LoVo (cell line): ENCODE measurements at regions not wholly inside any gene's neighbourhood (a gene's known extent, or its start where the extent isn't known, plus 50 kb on each side); places are given as distances from the start of the nearest gene placed in this dataset.
A peak's percentile ranks its signal among the peaks of the same experiment; 100 is the strongest.
"Not testable (repeated sequence)": the region's sequence is repeated elsewhere in the genome, so short reads cannot be mapped to it uniquely, and the experiment has no call there.

ENCODE experiments used
- DNase-seq: peaks from one replicate; pipeline ENCODE4 v3.0.0-alpha.2; 2016; ENCODE audit warnings: low spot score

GRCh38 chr7:121744319-121744718, 128.6 kb upstream of the PTPRZ1 start:
- DNase-seq: peak; percentile 40

DNA sequence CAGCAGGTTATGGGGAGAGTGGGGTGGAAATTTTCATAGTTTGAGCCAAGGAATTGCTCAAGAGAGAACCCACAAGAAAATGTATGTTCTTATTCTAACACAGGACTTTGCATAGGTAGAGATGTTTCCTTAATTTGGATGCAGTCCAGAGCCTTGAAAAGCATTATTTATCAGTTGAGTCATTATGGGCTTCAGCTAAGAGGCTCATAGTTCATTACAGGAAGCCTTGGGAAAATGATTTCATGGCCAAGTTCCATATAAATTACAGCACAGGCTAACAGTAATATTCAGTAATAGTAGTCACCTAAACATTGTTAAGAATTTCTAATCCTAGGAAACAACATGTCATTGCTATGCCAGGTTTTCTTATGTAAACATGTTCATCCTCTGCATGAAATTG, 131.1 kb upstream of the PTPRZ1 start:
- peak; percentile 22 for DNase-seq

GRCh38 chr7:121739465-121739864, 133.5 kb upstream of the PTPRZ1 start:
- no peak for DNase-seq

GRCh38 chr7:121730869-121731268, 142.1 kb upstream of the PTPRZ1 start:
- peak; percentile 40 for DNase-seq

DNA sequence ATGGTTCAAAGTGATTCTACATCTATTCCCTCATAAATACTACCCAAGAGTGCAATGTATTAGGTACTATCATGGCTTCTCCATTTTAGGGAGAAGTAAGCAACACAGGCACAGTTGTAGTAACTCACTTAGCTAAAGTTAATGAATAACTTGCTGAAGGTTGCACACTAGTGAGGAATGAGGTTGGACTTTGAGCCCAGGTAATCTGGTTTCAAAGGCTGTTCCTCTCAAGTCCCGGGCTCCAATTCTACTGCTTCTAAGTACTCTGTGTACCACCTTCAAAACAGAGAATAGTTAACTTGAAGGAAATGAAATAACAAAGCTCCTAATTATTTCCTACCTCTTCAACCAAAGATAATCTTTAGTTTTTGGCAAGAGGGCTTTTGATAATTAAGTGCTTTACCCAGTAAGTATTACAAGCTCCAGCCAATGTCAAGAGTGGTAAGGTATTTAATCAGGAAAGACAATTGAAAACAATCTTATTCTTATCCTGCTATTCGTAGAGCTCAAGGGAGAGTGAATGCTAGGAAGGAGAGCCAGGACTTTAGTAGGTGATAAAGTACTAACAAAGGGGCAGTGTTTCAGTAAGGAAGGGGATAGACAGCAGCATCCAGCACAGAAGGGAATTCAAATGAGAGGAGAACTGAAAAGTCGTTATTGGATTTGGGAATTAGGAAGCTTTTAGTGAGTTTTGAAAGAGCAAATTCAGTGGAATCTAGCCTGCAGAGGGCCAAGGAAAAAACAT, 158.2 kb upstream of the PTPRZ1 start:
- DNase-seq: peak; percentile 95

GRCh38 chr7:121712961-121713360, 160.0 kb upstream of the PTPRZ1 start:
- DNase-seq: peak; percentile 32

DNA sequence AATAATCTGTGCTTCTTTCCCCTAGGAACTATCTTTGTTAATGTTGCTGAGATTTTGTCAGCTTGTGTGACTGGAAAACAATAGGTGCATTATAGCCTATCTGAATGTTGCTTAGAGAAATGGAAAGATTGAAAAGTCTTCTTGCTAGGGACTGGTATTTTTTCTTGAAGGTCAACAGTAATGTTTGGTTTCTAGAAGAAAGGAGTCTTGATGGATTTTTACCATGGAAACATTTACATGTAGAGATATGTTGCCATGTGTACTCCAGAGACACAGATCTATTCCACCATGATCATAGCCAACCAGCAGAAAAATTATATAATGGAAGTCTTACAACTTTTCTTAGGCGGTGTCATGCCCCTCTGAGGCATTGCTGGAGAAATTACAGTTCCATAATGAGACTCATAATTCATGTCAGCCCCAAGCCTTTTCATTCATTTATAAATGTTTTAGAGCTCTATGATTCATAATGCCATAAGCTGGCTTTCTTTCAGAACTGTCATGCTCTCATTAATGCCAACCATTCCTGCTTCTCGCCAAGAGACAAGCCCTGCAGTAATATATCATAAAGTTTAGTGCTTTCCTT, 175.1 kb upstream of the PTPRZ1 start:
- no peak for DNase-seq

DNA sequence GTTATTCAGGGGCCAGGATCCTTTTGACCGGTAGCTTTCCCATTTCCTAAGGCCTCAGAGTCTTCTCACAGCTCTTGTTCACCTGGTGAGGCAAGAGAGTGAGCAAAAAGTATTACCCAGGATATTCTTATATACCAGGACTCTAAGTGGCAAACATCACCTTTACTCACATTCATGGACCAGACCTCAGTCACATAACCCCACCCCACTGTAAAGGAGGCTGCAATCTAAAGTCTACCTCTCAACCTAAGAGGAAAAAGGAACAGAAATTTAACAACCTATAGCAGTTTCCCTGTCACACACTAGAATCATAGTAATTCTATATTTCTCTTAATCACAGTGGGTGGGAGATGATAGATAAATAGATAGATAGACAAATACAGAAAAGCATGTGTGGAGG, 176.0 kb upstream of the PTPRZ1 start:
- no peak for DNase-seq

DNA sequence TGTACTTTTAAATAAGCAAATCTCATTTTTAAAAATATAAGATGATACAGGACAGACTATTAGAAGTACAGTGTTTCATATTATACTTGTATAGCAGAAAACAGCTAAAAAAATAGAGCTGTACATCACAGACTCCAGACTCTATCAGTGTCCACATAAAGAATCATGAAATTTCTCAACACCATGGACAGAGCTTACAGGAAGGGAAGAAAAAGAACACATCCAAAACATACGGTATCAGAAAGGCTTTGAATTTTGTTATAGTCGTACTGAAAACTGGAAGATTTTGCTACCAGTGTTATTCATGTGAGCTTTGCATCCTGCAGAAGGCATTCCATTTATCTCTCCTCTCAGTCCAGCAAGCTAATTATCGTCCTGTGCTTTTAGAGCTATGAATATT, 183.2 kb upstream of the PTPRZ1 start:
- no peak for DNase-seq

DNA sequence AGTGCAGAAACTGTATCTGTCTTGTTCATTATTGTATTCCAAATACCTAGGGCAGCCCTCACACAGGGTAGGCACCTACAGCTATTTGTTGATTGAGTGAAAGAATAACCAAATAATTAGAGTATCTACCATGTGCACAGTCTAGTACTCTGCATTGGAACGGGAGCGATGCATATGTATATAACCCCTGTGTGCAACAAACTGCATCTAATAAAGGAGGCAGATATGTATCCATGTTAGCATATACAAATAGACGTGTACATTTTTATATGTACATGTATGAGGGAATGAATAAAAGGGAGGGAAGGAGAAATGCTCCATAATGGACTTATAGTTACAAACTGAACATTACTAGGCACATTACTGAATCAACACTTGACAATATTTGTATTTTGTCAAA, 191.3 kb upstream of the PTPRZ1 start:
- no peak for DNase-seq

DNA sequence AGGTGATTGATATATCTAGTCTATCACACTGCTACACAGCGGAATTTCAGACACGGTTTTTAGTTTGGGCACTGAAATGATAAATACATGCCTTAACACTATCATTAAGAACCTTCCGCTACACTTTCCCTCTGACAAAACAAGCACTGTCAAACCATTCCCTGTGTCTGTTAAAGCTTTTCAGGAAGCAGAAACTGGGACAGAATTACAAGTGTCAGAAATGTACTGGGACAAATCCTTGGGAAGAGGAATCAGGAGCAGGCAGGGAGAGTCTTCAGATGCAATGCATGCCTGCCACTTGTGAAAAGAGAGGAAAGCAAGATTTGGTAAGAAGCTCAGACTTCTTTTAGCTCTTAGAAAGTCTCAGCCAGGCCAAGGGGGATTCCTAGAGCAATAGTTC, 196.8 kb upstream of the PTPRZ1 start:
- DNase-seq: no peak

DNA sequence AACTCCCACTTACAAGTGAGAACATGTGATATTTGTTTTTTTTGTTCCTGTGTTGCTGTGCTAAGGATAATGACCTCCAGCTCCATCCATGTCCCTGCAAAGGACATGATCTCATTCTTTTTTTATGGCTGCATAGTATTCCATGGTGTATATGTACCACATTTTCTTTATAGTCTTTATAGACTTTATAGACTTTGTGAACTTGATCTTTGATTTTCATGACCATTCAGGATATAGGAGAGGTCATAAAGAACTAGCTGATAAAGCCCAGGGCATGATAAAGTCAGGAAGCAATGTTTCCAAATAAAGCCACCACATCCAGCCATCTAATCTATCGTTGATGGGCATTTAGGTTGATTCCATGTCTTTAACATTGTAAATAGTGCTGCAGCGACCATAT, 198.5 kb upstream of the PTPRZ1 start:
- DNase-seq: not testable (repeated sequence)

GRCh38 chr7:121669144-121669543, 203.8 kb upstream of the PTPRZ1 start:
- no peak for DNase-seq

GRCh38 chr7:121666306-121666705, 206.7 kb upstream of the PTPRZ1 start:
- no peak for DNase-seq

DNA sequence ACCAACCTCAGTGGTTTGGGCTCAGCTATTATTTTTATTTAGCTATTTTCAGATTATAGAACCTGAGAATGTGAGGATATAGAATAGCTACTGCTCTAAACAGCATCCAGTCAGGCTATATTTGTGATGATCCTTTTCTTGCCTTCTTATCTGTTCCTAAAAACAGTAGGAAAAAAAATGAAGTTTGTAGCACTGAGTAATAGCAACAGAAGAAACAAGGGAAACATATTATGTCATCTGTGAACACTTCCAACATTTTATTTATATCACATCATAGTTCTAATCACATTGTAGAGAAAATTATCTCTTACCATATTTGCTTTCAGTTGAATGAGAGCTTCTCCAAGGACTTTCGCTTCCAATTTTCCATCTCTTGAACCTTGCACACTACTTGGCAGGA, 229.6 kb upstream of the PTPRZ1 start:
- DNase-seq: no peak

- DNase-seq: no peak
Observed at GRCh38 chr7:121639705-121640104, 233.3 kb upstream of the PTPRZ1 start.

DNA sequence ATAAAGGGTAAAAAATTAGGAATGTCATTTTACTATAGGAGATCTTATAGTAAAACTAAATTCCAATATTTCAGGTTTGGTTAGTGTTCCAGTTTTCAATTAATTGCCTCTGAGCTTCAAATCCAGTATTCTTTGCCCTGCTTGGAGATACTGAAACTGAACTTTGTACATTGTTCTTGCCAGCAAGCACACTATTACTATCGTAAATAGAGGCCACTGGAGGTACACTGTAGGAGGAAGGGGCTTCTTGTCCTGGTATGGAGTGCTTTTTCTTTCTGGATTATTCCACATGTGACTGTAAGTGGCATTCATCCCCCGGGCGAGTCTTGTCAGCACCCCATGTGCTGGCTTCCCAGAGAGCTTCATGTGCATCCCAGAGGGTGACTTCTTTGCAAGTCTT, 234.7 kb upstream of the PTPRZ1 start:
- no peak for DNase-seq

DNA sequence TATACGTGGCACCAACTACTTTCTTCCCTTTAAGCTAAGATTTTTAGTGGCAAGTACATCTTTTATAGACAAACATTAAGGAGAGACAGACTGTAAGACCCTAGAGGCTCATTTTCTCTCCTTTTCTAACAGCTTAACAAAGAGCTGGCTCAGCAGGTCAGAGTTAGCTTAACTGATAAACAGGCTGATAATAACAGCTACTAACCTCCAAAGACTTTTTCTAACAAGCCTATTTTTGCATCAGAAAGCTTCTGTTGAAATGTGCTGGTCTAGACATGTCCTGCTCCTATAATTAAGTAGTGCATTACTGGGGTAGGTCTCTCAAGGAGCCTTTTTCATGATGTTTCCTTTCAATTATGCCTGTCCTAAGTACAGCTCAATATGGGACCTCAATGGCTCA, 238.2 kb upstream of the FAM3C start:
- DNase-seq: no peak

- no peak for DNase-seq
Observed at GRCh38 chr7:121633186-121633585, 237.1 kb upstream of the FAM3C start.

GRCh38 chr7:121624958-121625357, 228.8 kb upstream of the FAM3C start:
- DNase-seq: no peak

- no peak for DNase-seq
Observed at GRCh38 chr7:121623130-121623872, 227.2 kb upstream of the FAM3C start.

DNA sequence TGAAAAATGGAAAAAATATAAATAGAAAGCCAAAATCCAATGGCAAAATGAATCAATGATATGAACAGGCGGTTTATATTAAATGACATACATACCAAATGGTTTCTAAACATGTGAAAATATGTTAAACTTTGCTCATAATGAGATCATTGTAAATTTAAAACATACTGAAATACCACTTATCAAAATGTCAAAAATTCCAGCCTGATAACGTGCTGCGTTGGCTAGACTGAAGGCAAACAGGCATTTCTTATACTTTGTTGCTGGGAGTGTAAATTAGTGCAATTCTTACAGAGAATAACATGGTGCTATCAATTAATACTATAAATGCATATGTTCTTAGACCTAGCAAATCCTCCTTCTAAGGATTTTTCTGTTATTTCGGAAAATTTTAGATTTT, 225.8 kb upstream of the FAM3C start:
- no peak for DNase-seq

- no peak for DNase-seq
Observed at GRCh38 chr7:121620953-121621606, 225.0 kb upstream of the FAM3C start.
